ENCODE measurements at regions not wholly inside any gene's neighbourhood (a gene's known extent, or its start where the extent isn't known, plus 50 kb on each side); places are given as distances from the start of the nearest gene placed in this dataset.

DNA sequence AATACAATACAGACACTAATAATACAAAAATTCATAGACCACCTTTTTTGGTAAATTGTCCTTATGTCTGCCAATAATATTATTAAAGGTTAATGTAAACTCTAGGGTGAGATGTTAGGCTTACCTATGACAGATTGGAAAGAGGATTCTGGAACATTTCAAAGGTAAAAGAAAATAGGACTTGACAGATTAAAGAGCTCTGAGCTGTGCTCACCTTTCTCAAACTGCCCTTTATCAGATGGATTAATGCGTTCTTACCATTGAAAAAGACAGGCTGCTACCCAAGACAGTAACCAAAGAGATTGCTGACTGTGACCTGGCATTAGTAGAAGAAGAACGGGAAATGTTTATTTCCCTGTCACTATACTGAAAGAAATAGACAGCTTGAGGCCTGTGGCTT is 156.1 kb upstream of the MRPS30 start:
- TF ChIP-seq CTCF (IDR thresholded peaks at IDR 0.05) (no peak), POLR2A (IDR thresholded peaks at IDR 0.05) (no peak)

All from Peyer's patch (tissue), 4 donors.